ENCODE measurements at regions not wholly inside any gene's neighbourhood (a gene's known extent, or its start where the extent isn't known, plus 50 kb on each side); places are given as distances from the start of the nearest gene placed in this dataset.

DNA sequence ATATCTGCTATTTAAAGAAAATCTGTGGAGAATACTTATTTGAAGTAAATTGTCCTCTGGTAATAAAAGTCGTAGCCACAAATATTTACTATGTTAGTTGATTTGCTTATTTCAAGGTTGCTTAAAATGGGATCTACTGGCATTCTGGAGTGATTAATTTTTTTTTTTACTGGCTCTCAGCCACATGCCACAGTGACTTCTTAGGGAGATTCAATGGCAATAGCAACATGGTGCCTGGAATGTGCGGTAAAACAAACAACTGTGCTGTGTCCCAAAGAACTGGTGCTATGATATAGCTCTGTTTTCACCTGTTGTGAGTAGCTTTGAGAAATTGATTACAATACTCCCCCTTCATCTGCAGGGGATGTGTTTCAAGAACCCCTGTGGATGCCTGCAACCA is 324.3 kb downstream of the GPAT3 start:
- Histone ChIP-seq H3K36me3 (ENCODE audit: control insufficient read depth, insufficient read depth, low read length) (no peaks in the 10 kb centered on the region), H3K27me3 (replicated peaks; ENCODE audit: control insufficient read depth, insufficient read depth, low read length) (no peaks in the 10 kb centered on the region), H3K4me3 (replicated peaks; ENCODE audit: low read depth, low read length) (no peak overlapping the region)
- no peak for DNase-seq (ENCODE audit: extremely low read depth, insufficient read length)
- TF ChIP-seq, protein P1, sequence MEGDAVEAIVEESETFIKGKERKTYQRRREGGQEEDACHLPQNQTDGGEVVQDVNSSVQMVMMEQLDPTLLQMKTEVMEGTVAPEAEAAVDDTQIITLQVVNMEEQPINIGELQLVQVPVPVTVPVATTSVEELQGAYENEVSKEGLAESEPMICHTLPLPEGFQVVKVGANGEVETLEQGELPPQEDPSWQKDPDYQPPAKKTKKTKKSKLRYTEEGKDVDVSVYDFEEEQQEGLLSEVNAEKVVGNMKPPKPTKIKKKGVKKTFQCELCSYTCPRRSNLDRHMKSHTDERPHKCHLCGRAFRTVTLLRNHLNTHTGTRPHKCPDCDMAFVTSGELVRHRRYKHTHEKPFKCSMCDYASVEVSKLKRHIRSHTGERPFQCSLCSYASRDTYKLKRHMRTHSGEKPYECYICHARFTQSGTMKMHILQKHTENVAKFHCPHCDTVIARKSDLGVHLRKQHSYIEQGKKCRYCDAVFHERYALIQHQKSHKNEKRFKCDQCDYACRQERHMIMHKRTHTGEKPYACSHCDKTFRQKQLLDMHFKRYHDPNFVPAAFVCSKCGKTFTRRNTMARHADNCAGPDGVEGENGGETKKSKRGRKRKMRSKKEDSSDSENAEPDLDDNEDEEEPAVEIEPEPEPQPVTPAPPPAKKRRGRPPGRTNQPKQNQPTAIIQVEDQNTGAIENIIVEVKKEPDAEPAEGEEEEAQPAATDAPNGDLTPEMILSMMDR (IDR thresholded peaks at IDR 0.05; ENCODE audit: insufficient read depth, low read length, poor library complexity, severe bottlenecking) = no peak

DNA sequence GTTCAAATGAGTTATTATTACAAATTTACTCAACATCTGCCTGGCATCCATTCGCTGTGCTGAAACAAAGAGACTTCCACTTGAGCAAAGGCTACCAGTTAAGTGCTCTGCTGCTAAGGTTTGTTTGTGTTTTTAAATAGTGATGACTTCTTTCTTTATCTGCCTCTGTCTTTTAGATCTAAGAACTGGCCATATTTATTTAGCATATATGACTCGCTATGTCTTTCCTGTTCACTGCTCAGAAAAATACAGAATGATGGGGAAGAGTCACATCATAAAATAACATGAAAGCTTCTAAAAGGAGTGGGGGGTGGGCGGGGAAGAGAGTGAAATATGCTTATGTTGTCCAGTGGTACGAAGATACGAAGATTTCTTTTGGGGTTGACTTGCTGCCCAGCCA is 322.2 kb downstream of the GPAT3 start:
- H3K36me3 ChIP-seq (ENCODE audit: control insufficient read depth, insufficient read depth, low read length) = no peaks in the 10 kb centered on the region
- DNase-seq (ENCODE audit: extremely low read depth, insufficient read length) = no peak
- H3K27me3 ChIP-seq (replicated peaks; ENCODE audit: control insufficient read depth, insufficient read depth, low read length) = no peaks in the 10 kb centered on the region
- TF ChIP-seq, protein P1 (IDR thresholded peaks at IDR 0.05; ENCODE audit: insufficient read depth, low read length, poor library complexity, severe bottlenecking) = no peak
- H3K4me3 ChIP-seq (replicated peaks; ENCODE audit: low read depth, low read length) = no peak overlapping the region

DNA sequence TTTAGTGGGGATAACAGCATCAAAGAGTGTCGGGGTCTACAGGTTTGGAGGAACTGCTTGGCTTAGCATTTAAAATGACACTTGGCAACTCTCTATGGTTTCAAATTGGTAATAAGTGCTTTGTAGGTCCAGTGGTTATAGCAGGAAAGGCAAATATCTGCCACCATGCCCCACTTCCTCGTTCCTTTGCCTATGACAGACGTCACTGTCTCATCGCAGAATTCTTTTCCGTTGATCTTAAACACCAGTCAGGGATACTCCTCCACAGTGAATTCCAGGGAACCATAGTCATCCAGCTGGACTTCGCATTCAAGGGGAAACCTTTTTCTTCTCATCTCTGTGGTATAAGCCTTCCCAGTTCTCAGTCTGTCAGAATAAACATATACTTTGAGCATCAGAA is 319.1 kb downstream of the GPAT3 start:
- Histone ChIP-seq H3K36me3 (ENCODE audit: control insufficient read depth, insufficient read depth, low read length) (no peaks in the 10 kb centered on the region), H3K27me3 (replicated peaks; ENCODE audit: control insufficient read depth, insufficient read depth, low read length) (no peaks in the 10 kb centered on the region), H3K4me3 (replicated peaks; ENCODE audit: low read depth, low read length) (no peak overlapping the region)
- no peak for DNase-seq (ENCODE audit: extremely low read depth, insufficient read length)
- TF ChIP-seq, protein P1 (IDR thresholded peaks at IDR 0.05; ENCODE audit: insufficient read depth, low read length, poor library complexity, severe bottlenecking) = no peak

DNA sequence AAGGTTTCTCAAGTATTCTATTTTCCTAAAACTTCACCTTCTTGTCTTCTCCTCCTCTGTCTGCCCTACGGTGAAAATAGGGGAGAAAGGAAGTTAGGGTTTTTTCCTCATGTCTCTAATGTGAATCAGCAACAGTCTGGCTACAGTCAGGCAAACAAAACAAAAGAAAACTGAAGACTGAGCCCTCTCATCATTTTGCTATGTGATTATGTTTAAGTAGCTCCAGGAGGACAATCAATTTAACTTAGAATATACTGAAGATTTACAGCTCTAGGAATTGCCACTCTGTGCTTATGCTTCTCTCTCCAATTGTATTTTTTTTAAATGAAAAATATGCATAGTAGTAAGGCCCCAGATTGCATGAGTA is 316.2 kb downstream of the GPAT3 start:
- Histone ChIP-seq H3K36me3 (ENCODE audit: control insufficient read depth, insufficient read depth, low read length) (no peaks in the 10 kb centered on the region), H3K4me3 (replicated peaks; ENCODE audit: low read depth, low read length) (no peak overlapping the region), H3K27me3 (replicated peaks; ENCODE audit: control insufficient read depth, insufficient read depth, low read length) (no peaks in the 10 kb centered on the region)
- TF ChIP-seq, protein P1 (IDR thresholded peaks at IDR 0.05; ENCODE audit: insufficient read depth, low read length, poor library complexity, severe bottlenecking) = no peak
- DNase-seq (ENCODE audit: extremely low read depth, insufficient read length) = no peak

DNA sequence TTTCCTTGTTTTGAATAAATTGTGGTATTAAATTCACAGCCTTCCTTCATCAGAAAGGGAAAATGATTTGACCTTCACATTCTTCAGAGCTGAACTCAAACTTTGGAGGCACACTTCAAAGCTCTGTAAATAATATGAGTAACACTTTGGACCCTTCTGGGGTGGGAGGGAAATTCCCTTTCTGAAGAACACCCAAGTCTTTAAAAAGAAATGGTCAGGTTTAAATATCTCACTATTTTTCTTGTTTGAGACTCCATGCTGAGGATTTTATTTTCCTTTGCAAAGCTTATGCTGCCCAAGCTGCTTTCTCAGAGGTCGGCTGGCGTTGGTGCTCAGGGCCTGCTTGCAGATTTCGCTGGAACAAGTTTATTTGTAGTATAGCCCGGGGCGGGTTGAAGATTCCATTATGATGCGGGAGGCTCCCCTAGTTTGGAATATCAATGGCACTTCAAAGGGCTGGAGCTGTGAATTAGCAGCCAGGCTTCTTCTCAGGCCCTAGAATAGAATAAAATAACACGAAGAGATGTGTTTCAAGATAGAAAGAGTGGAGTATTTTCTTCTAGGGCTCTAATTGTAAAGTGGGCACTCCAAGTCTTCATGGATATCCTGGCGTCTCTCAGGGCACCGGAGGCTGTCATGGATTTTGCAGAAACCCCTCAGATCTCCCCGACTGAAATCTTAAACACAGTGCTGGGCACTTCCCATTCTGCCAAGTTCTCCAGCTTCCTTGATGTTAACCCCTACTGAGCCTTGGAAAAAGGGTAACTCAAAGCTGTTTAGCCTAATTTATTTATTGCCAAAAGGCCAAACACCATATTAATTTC is 315.6 kb downstream of the GPAT3 start:
- H3K27me3 ChIP-seq (replicated peaks; ENCODE audit: control insufficient read depth, insufficient read depth, low read length) = no peaks in the 10 kb centered on the region
- no peak for DNase-seq (ENCODE audit: extremely low read depth, insufficient read length)
- no peaks in the 10 kb centered on the region for H3K36me3 ChIP-seq (ENCODE audit: control insufficient read depth, insufficient read depth, low read length)
- TF ChIP-seq, protein P1 (IDR thresholded peaks at IDR 0.05; ENCODE audit: insufficient read depth, low read length, poor library complexity, severe bottlenecking) = no peak
- no peak overlapping the region for H3K4me3 ChIP-seq (replicated peaks; ENCODE audit: low read depth, low read length)
